ENCODE measurements at regions not wholly inside any gene's neighbourhood (a gene's known extent, or its start where the extent isn't known, plus 50 kb on each side); places are given as distances from the start of the nearest gene placed in this dataset.
A peak's percentile ranks its signal among the peaks of the same experiment; 100 is the strongest.

DNA sequence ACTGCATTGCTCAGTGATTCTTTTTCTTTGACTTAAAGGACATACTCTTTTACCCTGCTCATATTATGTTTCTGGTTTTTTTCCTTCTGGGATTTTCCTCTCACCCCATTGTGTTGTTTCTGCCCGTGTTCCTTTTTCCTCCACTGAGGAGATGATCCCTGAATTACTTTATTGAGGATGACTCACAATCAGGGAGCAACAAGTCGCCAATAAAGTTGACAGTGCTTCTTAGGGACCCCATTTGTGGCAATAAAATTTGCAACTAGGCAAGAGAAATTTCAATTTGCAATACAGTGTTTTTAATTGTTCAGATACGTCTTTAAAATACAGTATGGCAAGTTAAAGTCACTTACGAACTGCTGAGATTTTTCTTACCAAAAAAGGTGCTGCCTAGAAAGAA lies 217.9 kb downstream of the SOX4 start:
- no peak for DNase-seq (ENCODE audit: low spot score)

DNA sequence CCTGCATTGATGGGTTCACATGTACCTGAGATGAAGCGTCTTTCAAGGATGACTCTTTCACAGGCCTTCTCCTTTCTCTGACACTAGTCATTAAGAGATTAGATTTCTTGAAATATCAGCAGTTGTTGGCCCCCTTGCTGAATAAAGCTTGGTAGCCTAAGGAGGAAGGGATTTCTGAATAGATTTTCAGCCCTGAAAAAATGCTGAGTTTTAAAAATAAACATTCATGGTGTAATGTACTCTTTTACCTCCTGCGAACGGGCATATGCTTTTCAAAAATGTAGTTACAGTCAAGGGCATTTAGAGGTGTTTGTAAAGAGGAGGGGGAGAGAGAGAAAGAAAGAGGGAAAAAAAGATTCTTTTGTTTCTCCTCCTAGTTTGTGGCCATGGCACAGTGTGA lies 222.7 kb downstream of the SOX4 start:
- DNase-seq (ENCODE audit: low spot score): no peak

DNA sequence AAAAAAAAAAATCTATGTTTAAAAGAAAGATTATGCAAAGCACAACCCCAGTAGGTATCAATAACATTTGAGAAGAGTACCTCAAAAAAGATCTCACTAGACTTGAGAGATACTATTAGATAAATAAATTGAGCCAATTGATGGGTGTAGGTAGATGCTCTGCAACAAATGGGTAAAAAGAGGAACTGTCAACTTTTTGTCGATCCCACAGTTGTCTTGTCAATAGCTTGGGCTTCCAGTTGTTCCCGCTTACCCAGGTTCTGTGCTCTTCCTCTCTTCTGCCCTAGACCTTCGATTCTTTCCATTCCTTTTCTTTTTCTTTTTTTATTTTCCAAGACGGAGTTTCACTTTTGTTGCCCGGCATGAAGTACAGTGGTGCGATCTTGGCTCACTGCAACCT lies 226.9 kb downstream of the SOX4 start:
- DNase-seq (ENCODE audit: low spot score): no peak

DNA sequence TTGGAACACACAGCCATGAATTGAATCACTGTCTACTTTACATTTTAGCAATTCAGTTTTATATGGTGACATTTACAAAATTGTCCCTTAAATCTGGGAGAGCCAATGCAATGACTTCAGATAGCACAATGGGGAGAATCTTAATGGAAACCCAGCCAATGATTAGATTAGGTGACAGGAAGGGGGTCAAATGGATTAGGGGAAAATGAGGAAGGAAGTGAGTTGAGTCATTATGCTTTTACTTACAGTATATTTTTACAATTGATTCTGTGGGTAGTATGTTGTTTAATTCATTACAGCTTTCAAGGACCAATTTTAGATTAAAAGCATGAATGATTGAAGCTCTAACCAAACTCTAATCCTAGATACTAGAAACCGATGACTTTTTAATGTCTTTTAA lies 229.8 kb downstream of the SOX4 start:
- no peak for DNase-seq (ENCODE audit: low spot score)

DNA sequence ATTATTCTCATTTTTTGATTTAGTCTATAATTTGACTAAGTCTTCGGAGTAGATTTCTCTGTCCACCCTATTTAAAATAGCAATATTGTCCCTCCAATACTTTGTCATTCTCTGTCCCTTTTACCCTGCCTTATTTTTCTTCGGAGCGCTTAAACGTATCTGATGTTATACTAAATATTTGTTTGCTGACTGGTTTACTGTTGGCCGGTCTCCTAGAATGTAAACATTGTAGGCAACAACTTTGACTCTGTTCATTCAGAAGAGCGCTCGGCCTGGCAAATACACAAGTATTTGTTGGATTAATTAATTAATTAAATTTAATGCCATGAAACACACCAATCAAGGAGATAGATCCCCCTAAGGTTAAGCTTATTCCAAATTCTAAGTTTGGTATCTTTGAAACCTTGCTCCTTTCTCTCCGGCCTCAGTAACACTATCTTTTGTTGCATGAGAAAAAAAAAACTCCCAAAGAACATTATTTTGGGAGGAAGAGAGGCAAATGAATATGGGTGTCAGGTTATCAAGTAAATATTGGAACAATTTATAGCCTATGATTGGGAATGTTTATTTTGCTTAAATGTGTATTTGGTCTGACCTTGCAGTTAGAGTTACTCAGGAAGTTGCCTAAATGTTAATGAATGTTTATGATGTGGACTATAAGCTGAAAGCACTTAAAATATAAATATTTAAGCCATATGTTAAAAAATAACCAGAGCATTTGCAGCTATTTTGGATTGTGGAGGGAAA lies 231.1 kb downstream of the SOX4 start:
- DNase-seq (ENCODE audit: low spot score): no peak

DNA sequence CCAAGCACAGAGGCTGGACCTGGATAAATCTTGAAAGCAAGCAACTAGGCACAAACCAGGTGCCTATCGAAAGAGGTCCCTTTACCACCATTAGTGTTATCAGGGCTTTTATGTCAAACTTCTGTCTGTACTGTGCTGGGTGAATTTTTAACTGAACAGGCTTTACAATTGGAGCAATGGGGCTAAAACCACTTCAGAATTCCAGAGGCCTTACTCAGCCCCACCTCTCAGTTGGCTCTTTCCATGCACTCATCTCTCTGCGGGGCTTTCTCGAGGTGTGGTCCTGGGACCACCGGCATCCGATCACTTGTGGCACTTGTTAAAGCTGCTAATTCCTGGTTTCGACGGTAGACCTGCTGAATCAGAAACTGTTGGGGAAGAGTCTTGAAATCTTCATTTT lies 232.5 kb downstream of the SOX4 start:
- DNase-seq (ENCODE audit: low spot score): peak; percentile 40

DNA sequence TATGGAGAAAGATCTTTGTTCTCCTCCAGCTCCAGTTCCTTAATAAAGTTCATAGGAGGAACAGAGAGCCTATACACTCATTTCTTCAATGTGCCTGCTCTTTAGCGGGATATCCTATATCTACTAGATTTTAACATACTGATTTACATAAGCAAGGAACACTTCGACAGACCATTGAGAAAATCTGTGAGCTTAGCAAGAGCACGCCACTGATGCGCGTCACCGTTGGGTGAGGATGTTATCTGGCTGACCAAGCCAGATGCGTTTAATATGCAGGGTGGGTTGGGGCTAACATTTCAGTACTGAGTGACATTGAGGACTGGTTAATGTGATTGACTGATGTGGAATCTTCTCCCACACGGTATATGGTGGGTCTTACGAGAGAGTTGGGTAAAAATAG lies 233.4 kb downstream of the SOX4 start:
- no peak for DNase-seq (ENCODE audit: low spot score)

DNA sequence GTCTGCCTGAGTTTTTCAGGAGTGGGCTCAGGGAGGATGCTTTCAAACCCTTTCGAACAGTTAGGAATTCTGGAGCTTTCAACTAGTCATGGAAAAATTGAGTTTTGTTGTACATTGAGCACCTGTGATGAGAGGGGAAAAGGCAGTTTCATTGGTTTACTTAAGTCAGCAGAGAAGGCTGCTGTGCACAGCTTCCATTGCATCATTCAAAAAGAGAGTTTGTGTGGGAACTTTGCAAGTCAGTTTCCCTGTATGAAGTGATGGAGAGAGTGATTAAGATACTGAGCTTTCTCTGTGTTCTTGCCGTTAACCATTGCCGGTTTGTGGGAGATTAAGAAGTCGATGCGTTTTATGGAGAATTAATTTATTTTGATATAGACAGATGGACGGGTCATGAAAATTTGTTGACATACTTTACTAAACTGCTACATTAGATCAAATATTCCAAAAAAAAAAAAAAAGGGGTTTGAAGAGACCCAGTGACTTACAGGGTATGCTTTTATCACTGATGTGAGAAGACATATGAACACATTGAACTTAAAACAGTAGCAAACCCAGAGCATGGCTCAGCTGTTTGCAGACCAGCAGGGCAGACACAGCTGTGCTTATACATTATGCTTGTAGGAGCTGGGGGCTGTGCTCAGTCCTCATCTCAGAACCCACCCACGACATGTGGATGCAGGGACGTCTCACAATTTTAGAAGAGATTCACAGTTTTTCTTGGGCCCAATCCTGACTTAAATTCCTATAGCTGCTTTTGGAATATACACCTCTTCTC lies 234.1 kb downstream of the SOX4 start:
- no peak for DNase-seq (ENCODE audit: low spot score)

DNA sequence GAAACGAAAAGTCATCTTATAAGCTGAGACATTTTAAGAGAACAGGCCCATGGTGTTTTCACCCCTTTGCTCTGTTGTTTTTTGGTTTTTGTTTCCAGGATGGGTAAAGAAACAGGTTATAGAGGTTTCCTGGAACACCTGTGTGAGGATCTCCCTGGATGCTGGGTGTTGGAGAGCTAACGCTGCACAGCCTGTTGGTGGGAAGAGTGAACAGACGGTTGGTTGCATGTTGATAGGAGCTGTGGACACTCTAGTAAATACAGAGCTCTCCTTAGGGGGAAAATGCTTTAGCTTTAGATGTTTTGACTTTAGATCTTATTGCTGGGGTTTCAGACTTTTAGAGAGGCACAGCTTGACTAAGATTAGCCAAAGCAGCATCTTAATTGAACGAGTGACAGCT lies 235.2 kb downstream of the SOX4 start:
- no peak for DNase-seq (ENCODE audit: low spot score)

DNA sequence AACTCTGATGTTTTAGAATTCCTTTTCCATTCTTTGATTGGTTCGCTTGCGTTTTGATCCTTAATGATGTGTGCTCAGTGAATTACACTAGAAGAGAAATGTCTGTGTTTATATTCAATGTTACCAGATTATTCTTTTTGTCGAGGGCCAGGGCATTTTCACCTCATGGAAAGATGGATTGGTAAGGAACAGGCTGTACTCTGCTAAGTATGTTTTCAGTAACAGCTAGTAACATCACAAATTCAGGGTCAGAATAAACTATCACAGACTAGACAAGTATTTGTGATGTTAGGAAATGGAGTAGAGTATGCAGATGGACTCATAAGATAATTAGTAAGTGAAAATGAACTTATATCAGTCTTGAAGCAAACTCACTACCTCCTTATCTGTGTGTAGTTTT lies 235.6 kb downstream of the SOX4 start:
- no peak for DNase-seq (ENCODE audit: low spot score)

DNA sequence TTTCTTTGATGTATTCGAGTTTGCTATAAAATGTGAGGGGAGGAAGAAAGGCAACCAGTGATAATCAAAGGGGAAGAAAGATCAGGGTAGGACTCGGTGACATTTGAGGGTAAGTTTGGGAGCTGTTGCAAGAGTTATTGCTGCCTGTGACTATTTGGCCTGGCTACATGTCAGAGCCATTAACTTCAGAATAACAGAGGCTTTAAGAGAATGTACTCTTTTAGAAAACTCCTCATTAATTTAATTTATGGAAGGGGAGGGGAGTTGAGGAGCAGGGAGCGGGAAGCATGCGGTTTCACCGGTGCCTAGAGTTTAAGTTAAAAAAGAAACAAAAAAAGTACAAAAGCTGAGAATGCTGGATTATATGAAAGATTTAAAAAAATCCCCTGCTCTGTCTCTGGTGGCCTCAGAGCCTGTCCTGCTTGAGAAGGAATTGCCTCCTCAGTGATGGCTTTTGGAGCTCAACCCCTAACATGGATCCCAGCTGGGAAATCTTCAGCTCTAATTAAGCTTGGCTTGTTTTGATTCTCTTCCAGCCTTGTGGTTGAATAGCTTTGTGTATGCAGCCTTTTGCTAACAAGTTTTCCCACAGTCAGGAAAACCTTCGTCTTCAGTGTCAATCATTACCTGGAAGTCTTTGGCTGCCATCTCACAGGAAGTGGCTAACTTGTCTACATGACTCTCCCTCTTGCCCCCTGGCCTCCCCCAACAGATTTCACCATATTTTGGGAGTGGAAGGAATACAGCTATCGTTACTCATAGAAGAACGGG lies 238.2 kb downstream of the SOX4 start:
- no peak for DNase-seq (ENCODE audit: low spot score)

DNA sequence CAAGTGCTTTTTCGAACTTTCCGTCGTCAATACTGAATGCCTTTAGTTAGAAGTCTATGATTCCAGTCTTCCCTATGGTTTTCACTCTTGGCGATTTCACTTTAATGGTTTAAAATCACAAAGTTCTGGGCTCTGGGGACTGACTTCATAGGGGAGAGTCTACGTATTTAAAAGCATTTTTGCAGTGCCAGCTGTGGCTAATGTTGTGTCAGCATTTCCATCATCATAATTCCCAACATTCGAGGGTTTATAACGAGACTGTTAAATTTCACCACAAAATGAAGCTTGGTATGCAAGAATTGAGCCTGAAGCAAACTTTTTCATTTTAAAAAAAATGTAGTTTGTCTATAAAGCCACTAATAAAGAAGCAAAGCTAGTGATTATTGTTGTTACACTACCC lies 242.7 kb downstream of the SOX4 start:
- no peak for DNase-seq (ENCODE audit: low spot score)

DNA sequence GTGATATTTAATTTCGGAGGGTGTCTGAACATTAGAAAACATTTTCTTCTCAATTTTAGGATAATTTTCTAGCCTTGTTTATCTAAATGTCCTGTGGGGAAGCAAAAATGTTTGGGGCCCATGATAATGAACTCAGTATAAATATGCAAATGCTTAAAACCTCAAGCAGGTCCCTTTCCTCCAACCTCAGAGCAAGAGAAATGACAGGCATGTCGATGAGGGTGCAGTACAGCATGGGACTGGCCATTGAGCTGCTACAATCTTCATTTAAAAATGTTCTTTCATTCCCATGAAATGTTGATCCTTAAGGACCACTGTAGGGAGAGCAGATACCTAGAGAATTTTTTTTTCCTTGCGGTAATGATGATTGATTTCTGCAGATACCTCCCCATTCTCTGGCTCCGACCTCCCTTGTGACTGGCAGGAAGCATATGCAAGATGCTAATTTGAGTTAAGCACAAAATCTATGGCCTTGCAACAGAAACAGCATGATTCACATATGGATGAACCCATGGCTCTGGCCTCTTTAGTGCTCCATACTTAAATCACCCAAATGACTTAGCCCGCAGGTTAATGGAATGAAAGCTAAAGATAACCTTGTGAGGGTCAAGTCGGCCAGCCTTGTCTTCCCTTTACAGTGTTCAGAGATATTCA lies 243.3 kb downstream of the SOX4 start:
- no peak for DNase-seq (ENCODE audit: low spot score)

DNA sequence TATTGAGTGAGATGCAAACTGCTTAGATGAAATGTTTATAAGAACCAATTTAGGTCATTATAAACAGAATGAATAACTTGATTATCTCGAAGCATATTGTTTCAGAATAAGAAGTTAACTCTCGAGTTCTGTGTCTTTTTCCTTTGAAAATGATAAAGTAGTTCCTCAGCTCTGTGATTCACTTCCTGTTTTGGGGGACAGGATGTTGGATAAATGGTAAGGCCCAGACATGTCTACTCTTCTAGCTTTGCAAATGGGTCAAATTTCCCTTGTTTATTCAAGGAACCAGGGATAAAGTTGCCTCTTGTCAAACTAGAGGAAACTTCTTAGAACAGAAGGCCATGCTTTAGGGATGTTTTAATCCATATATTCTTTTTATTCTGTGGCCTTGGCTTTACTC lies 246.9 kb downstream of the SOX4 start:
- no peak for DNase-seq (ENCODE audit: low spot score)

DNA sequence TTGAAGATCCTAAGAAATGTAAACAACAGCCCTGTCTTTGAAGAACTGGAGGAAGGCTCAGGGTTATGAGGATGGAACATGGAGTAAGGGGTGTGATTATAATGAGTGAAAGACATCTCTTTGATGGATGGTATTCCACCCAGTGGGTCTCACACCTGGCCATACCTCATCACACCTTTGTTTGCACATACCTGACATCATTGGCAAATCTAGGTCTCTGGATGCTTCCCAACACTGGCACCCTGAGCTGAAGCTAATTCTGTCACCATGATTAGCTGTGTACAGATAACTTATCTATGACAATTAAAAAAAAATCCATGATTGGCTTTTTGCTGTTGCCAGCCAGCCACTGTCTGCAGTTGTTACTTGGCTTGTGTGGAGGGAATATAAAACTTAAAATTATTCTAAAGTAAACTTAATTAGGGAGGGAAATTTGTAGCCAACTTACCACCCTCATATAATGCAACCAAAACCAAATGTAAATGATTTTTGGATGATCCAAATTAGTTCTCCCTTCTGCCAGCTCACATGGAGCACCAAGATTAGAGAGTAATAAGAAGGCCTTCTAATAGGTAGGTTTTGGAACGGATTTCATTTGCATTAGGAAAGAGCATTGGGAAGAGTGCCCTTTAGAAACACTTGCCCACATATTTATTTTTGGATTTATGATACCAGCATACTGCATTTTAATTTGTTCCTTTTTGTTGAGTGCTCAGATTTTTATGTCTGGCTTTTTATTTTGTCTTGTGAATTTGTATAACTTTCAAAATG lies 249.5 kb downstream of the SOX4 start:
- DNase-seq (ENCODE audit: low spot score): no peak

DNA sequence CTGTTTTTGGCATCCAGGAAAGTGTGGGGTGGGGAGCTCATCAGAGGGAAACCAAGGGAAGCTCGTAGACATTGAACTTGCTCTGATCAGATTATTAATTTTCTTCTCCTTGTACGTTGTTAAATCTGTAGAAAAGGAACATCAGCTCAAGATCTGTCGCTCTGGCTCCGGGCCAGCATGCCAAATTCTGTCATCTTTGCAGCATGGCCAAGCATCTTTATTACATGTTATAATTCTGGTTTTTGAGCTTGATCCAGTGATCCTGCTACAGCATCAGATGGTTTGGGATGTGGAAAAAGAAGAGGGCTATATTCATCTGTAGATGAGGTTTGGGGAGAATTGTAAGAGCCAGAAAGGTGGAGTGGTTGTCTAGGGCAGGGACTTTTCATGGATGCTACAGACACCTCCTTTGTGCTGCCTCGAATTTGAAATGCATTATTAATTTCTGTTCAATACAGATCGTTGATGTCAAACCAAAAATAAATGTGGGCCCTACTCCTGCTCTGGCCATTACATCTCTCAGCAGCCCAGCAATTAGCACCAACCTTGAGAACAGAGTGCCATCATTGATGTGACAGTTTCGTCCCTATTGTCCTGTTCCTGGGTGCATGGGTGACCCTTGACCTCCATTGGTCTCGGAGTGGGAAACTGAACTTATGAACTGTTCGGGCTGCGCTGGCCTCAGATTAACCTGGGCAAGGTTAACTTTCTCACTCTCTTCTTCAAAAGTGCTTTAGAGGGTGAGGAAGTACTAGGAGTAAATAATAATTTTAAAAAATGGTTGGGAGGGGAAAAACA lies 250.8 kb downstream of the SOX4 start:
- DNase-seq (ENCODE audit: low spot score): no peak

DNA sequence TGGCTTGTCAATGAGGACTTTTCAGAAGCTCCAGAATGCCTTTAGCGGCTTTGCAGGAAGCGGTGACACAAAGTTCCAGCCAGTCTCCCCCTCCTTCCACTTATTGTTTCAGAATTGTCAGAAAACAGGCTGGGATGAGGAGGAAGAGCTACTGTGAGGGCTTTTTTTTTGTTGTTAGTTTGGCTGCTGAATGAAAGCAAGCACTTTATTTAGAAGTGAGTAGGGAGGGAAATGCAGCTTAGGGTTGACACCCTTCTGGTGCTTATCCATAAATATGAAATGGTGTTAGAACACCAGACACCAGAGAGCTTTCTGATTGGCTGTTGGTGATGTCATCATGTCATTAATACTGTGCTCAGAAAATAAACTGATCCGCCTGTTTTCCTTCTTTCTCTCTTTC lies 251.5 kb downstream of the SOX4 start:
- DNase-seq (ENCODE audit: low spot score): no peak

DNA sequence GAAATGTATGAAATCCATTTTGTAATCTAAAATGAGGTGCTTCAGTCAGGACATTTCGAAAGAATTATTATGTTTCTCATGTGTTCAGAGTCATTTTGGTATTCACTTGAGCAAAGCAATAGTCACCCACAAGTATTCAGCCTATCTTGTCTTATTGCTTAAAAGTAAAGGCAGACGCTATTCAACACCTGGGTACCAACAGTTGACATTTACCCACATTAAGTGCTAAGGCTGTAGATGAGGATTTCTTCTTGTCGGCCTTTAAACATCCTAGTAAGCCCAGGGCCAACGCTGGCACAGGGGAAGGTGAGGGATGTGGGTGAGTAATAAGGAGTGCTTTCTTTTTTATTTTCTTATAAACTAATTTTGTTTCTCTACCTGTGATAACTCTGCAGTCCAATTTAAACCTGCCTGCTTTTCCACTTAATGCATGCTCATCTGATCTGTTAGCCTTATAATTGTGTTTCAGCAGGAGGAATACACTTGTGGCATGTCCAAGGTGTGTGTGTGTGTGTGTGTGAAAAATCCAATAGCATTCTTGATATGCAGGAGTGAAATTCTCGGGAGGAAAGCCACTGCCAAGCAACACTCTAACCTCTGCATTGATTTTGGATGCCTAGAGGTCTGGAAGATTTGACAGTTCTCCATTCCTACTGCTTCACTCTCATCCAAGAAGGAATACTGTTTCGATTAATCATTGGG lies 252.0 kb downstream of the SOX4 start:
- DNase-seq (ENCODE audit: low spot score): no peak

DNA sequence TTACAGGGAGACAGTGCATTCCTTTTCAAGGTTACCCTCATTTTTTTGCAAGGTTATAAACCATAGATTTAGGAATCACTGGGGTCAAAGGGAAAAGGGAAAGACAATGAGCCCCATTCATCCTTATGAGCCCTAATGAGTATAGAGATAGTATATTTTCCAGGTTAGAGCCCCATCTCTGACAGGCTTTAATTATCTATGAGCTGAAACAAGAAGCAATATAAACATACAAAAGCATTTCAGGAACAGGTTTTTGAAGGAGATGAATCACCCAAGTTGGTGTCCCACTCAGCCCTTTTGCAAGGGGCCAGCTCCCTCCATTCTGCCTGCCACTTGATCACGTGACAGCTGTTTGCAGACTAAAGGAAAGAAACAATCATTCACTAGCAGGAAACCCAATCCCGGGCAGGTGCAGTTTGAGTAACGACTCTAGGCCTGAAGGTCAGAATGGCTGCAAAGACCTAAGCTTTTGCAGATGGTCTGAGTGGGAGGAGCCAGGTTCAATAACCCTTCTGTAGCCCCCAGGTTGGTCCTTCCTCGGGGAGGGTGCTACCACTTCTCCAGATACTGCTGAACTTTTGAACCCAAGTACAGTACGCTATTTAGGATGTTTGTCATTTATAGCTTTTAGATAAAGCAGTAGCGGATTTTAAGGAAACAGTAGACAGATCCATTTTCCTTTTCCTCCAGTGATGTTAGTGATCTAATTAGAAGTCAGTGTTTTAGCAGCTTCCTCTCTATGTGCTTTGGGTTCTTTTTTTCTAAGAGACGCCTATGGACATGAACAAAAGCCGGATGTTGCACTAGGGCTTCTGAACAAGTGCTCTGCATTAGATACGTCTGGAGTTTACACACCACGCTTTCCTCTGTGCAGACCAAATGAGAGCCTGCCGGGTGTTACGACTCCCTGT lies 253.2 kb downstream of the SOX4 start:
- DNase-seq (ENCODE audit: low spot score): peak; percentile 47

Data from iPS-NIHi11 (cell line).